ENCODE measurements at regions not wholly inside any gene's neighbourhood (a gene's known extent, or its start where the extent isn't known, plus 50 kb on each side); places are given as distances from the start of the nearest gene placed in this dataset.
"Not testable (repeated sequence)": the region's sequence is repeated elsewhere in the genome, so short reads cannot be mapped to it uniquely, and the experiment has no call there.

- no peak for DNase-seq
- Mint-ChIP-seq H3K36me3 (no peaks in the 10 kb centered on the region), H3K4me3 (no peak overlapping the region), H3K9me3 (ENCODE audit: low read depth) (no peaks in the 10 kb centered on the region), H3K27me3 (no peaks in the 10 kb centered on the region), H3K27ac (no peak overlapping the region), H3K4me1 (no peaks in the 10 kb centered on the region)
- no peak for ATAC-seq
- CTCF ChIA-PET, result no interaction called here
These were observed 250.0 kb downstream of the SOX9 start for GRCh38 chr17:72370819-72371218.

- no peak for DNase-seq
- CTCF ChIA-PET, result no interaction called here
- no peaks in the 10 kb centered on the region for H3K27me3 Mint-ChIP-seq
These were observed 251.4 kb downstream of the SOX9 start for GRCh38 chr17:72372185-72372584.

GRCh38 chr17:72373910-72374741, 253.3 kb downstream of the SOX9 start:
- CTCF ChIA-PET, result no interaction called here
- ATAC-seq (no peak), DNase-seq (no peak)
- no peak overlapping the region for H3K27ac Mint-ChIP-seq
- no peaks in the 10 kb centered on the region for H3K9me3 Mint-ChIP-seq (ENCODE audit: low read depth)
- H3K36me3 Mint-ChIP-seq, result no peaks in the 10 kb centered on the region
- no peak overlapping the region for H3K4me3 Mint-ChIP-seq
- no peaks in the 10 kb centered on the region for H3K4me1 Mint-ChIP-seq
- no peaks in the 10 kb centered on the region for H3K27me3 Mint-ChIP-seq

More at GRCh38 chr17:72372185-72372584, 251.4 kb downstream of the SOX9 start:
- no peak for ATAC-seq
- H3K36me3 Mint-ChIP-seq, result no peaks in the 10 kb centered on the region
- H3K9me3 Mint-ChIP-seq (ENCODE audit: low read depth), result no peaks in the 10 kb centered on the region
- no peaks in the 10 kb centered on the region for H3K4me1 Mint-ChIP-seq
- H3K4me3 Mint-ChIP-seq, result no peak overlapping the region
- H3K27ac Mint-ChIP-seq, result no peak overlapping the region

- no peak for DNase-seq
- Mint-ChIP-seq H3K27ac (no peak overlapping the region), H3K27me3 (no peaks in the 10 kb centered on the region), H3K4me1 (no peaks in the 10 kb centered on the region), H3K9me3 (ENCODE audit: low read depth) (no peaks in the 10 kb centered on the region), H3K4me3 (no peak overlapping the region), H3K36me3 (no peaks in the 10 kb centered on the region)
- CTCF ChIA-PET, result no interaction called here
- no peak for ATAC-seq
These were observed 255.9 kb downstream of the SOX9 start for GRCh38 chr17:72376526-72377345.

GRCh38 chr17:72378414-72379390, 257.9 kb downstream of the SOX9 start:
- DNase-seq (no peak), ATAC-seq (no peak)
- no peak overlapping the region for H3K4me3 Mint-ChIP-seq
- H3K9me3 Mint-ChIP-seq (ENCODE audit: low read depth), result no peaks in the 10 kb centered on the region
- no peaks in the 10 kb centered on the region for H3K4me1 Mint-ChIP-seq
- no peaks in the 10 kb centered on the region for H3K27me3 Mint-ChIP-seq
- no peaks in the 10 kb centered on the region for H3K36me3 Mint-ChIP-seq
- no peak overlapping the region for H3K27ac Mint-ChIP-seq
- CTCF ChIA-PET, result no interaction called here

- no peaks in the 10 kb centered on the region for H3K9me3 Mint-ChIP-seq (ENCODE audit: low read depth)
- no peaks in the 10 kb centered on the region for H3K27me3 Mint-ChIP-seq
- no peak overlapping the region for H3K4me3 Mint-ChIP-seq
- CTCF ChIA-PET, result no interaction called here
- H3K27ac Mint-ChIP-seq, result no peak overlapping the region
- no peaks in the 10 kb centered on the region for H3K4me1 Mint-ChIP-seq
- no peaks in the 10 kb centered on the region for H3K36me3 Mint-ChIP-seq
- ATAC-seq, result no peak
- no peak for DNase-seq
These were observed 258.7 kb downstream of the SOX9 start for GRCh38 chr17:72379516-72379915.

- Mint-ChIP-seq H3K4me3 (no peak overlapping the region), H3K27ac (no peak overlapping the region), H3K36me3 (no peaks in the 10 kb centered on the region), H3K4me1 (no peaks in the 10 kb centered on the region), H3K27me3 (no peaks in the 10 kb centered on the region), H3K9me3 (ENCODE audit: low read depth) (no peaks in the 10 kb centered on the region)
- DNase-seq (no peak), ATAC-seq (no peak)
- CTCF ChIA-PET, result no interaction called here
These were observed 259.3 kb downstream of the SOX9 start for GRCh38 chr17:72380120-72380519.

GRCh38 chr17:72380737-72381136, 259.9 kb downstream of the SOX9 start:
- CTCF ChIA-PET, result no interaction called here
- H3K4me3 Mint-ChIP-seq, result no peak overlapping the region

GRCh38 chr17:72381597-72382397, 261.0 kb downstream of the SOX9 start:
- CTCF ChIA-PET, result no interaction called here
- H3K36me3 Mint-ChIP-seq, result no peaks in the 10 kb centered on the region
- H3K9me3 Mint-ChIP-seq (ENCODE audit: low read depth), result no peaks in the 10 kb centered on the region
- no peaks in the 10 kb centered on the region for H3K27me3 Mint-ChIP-seq
- H3K27ac Mint-ChIP-seq, result no peak overlapping the region
- H3K4me1 Mint-ChIP-seq, result no peaks in the 10 kb centered on the region
- DNase-seq (no peak), ATAC-seq (no peak)
- no peak overlapping the region for H3K4me3 Mint-ChIP-seq

More at GRCh38 chr17:72380737-72381136, 259.9 kb downstream of the SOX9 start:
- Mint-ChIP-seq H3K27ac (no peak overlapping the region), H3K27me3 (no peaks in the 10 kb centered on the region), H3K36me3 (no peaks in the 10 kb centered on the region), H3K4me1 (no peaks in the 10 kb centered on the region), H3K9me3 (ENCODE audit: low read depth) (no peaks in the 10 kb centered on the region)
- ATAC-seq (no peak), DNase-seq (no peak)

- DNase-seq (no peak), ATAC-seq (no peak)
- no peaks in the 10 kb centered on the region for H3K36me3 Mint-ChIP-seq
- no peak overlapping the region for H3K27ac Mint-ChIP-seq
- no peaks in the 10 kb centered on the region for H3K9me3 Mint-ChIP-seq (ENCODE audit: low read depth)
- CTCF ChIA-PET, result no interaction called here
- no peak overlapping the region for H3K4me3 Mint-ChIP-seq
- no peaks in the 10 kb centered on the region for H3K4me1 Mint-ChIP-seq
- H3K27me3 Mint-ChIP-seq, result no peaks in the 10 kb centered on the region
These were observed 262.3 kb downstream of the SOX9 start for GRCh38 chr17:72382971-72383722.

- CTCF ChIA-PET, result no interaction called here
- no peaks in the 10 kb centered on the region for H3K4me1 Mint-ChIP-seq
- no peak for DNase-seq
- no peak overlapping the region for H3K27ac Mint-ChIP-seq
- ATAC-seq, result no peak
- H3K27me3 Mint-ChIP-seq, result no peaks in the 10 kb centered on the region
- no peaks in the 10 kb centered on the region for H3K9me3 Mint-ChIP-seq (ENCODE audit: low read depth)
- H3K36me3 Mint-ChIP-seq, result no peaks in the 10 kb centered on the region
- H3K4me3 Mint-ChIP-seq, result no peak overlapping the region
These were observed 264.7 kb downstream of the SOX9 start for GRCh38 chr17:72385475-72385874.

GRCh38 chr17:72386173-72386572, 265.4 kb downstream of the SOX9 start:
- CTCF ChIA-PET; H3K27me3 Mint-ChIP-seq; ATAC-seq; H3K4me1 Mint-ChIP-seq; H3K9me3 Mint-ChIP-seq (ENCODE audit: low read depth); H3K27ac Mint-ChIP-seq; H3K4me3 Mint-ChIP-seq; DNase-seq; H3K36me3 Mint-ChIP-seq: not testable (repeated sequence)
